Left ventricle myocardium inferior (tissue), 1 donor: ENCODE measurements at regions not wholly inside any gene's neighbourhood (a gene's known extent, or its start where the extent isn't known, plus 50 kb on each side); places are given as distances from the start of the nearest gene placed in this dataset.

ENCODE experiments used
- DNase-seq: peaks from one replicate; pipeline ENCODE4 v3.0.0-alpha.2; 2020
- H3K27ac ChIP-seq: fragments of 200-600 bp; replicated peaks from 2 replicates; pipeline ENCODE4 v1.8.0; 2021
- H3K27me3 ChIP-seq: fragments of 200-600 bp; 2 replicates; pipeline ENCODE4 v1.8.0; 2021; ENCODE audit warnings: low read depth
- H3K36me3 ChIP-seq: fragments of 200-600 bp; 2 replicates; pipeline ENCODE4 v1.8.0; 2021
- H3K4me1 ChIP-seq: fragments of 200-600 bp; 2 replicates; pipeline ENCODE4 v1.8.0; 2021
- H3K4me3 ChIP-seq: fragments of 200-600 bp; 2 replicates; pipeline ENCODE4 v1.8.0; 2021; ENCODE audit warnings: mild to moderate bottlenecking, moderate library complexity
- H3K9me3 ChIP-seq: fragments of 200-600 bp; replicated peaks from 2 replicates; pipeline ENCODE4 v1.8.0; 2021
- CTCF ChIP-seq: fragments of 200-600 bp; IDR thresholded peaks from 2 replicates; pipeline ENCODE4 v1.8.0; 2021; ENCODE audit warnings: antibody characterized with exemption, mild to moderate bottlenecking, borderline replicate concordance
- intact Hi-C: fragments of 100-400 bp; cut with micrococcal nuclease; formaldehyde crosslinking; loops from one replicate; pipeline ENCODE4 v1.11.0; 2022
- donor health status: DM: no; HTN: yes; CAD: no; lungs with severe emphysema.

- H3K4me3 ChIP-seq, result no peak overlapping the region
- peaks cover 12% of the 10 kb centered on the region for H3K9me3 ChIP-seq
- no peaks in the 10 kb centered on the region for H3K4me1 ChIP-seq
- TF ChIP-seq CTCF, result no peak
- intact Hi-C loops, result no loop called here
- no peaks in the 10 kb centered on the region for H3K36me3 ChIP-seq
- H3K27ac ChIP-seq, result no peak overlapping the region
- no peak for DNase-seq
- H3K27me3 ChIP-seq, result peaks cover 5% of the 10 kb centered on the region
These were observed 292.4 kb upstream of the SP4 start for GRCh38 chr7:21135437-21135836.

GRCh38 chr7:21137640-21138039 is 290.2 kb upstream of the SP4 start:
- intact Hi-C loops, result no loop called here
- DNase-seq, result no peak
- Histone ChIP-seq H3K4me1 (no peaks in the 10 kb centered on the region), H3K9me3 (peaks cover 12% of the 10 kb centered on the region), H3K27ac (no peak overlapping the region), H3K36me3 (no peaks in the 10 kb centered on the region), H3K27me3 (peaks cover 2% of the 10 kb centered on the region), H3K4me3 (no peak overlapping the region)
- TF ChIP-seq CTCF, result no peak

GRCh38 chr7:21140622-21141021 is 287.3 kb upstream of the SP4 start:
- DNase-seq, result no peak
- intact Hi-C loops, result no loop called here
- Histone ChIP-seq H3K27me3 (peaks cover 12% of the 10 kb centered on the region), H3K4me1 (no peaks in the 10 kb centered on the region), H3K27ac (no peak overlapping the region), H3K36me3 (no peaks in the 10 kb centered on the region), H3K4me3 (no peak overlapping the region), H3K9me3 (no peaks in the 10 kb centered on the region)
- TF ChIP-seq CTCF, result no peak

- Histone ChIP-seq H3K27me3 (peaks cover 12% of the 10 kb centered on the region), H3K4me3 (no peak overlapping the region), H3K4me1 (no peaks in the 10 kb centered on the region), H3K36me3 (no peaks in the 10 kb centered on the region), H3K27ac (no peak overlapping the region), H3K9me3 (no peaks in the 10 kb centered on the region)
- no peak for DNase-seq
- intact Hi-C loops, result no loop called here
- TF ChIP-seq CTCF, result no peak
These were observed 286.4 kb upstream of the SP4 start for GRCh38 chr7:21141476-21141875.

- no peak for DNase-seq
- peaks cover 12% of the 10 kb centered on the region for H3K27me3 ChIP-seq
- H3K36me3 ChIP-seq, result no peaks in the 10 kb centered on the region
- intact Hi-C loops, result no loop called here
- no peak overlapping the region for H3K27ac ChIP-seq
- no peaks in the 10 kb centered on the region for H3K4me1 ChIP-seq
- no peak overlapping the region for H3K4me3 ChIP-seq
- H3K9me3 ChIP-seq, result no peaks in the 10 kb centered on the region
- TF ChIP-seq CTCF, result no peak
These were observed 285.8 kb upstream of the SP4 start for GRCh38 chr7:21142081-21142480.
